Left lung (tissue), 4 donors: ENCODE measurements at regions not wholly inside any gene's neighbourhood (a gene's known extent, or its start where the extent isn't known, plus 50 kb on each side); places are given as distances from the start of the nearest gene placed in this dataset.

Experiments
- ATAC-seq: fragments of 200-7000 bp; cut with Tn5 transposase; one replicate; pipeline ENCODE4 v1.9.1; 2020; ENCODE audit warnings: moderate library complexity
- DNase-seq, 4 donors: peaks; one replicate each; pipeline ENCODE4 v3.0.0-alpha.2; 2013 to 2020
- H3K27ac ChIP-seq, 2 donors: fragments of 200-600 bp; sonication (generic) in 1 of 2; one replicate each; pipeline versions ENCODE4 v1.5.0 to v1.8.0; 2020 to 2021
- H3K27me3 ChIP-seq, 2 donors: fragments of 200-600 bp; sonication (generic) in 1 of 2; one replicate each; pipeline versions ENCODE4 v1.5.0 to v1.8.0; 2020 to 2021
- H3K36me3 ChIP-seq, 2 donors: fragments of 200-600 bp; sonication (generic) in 1 of 2; one replicate each; pipeline versions ENCODE4 v1.5.0 to v1.8.0; 2020 to 2021
- H3K4me1 ChIP-seq, 2 donors: fragments of 200-600 bp; one replicate each; pipeline ENCODE4 v1.8.0; 2021
- H3K4me3 ChIP-seq, 2 donors: fragments of 200-600 bp; sonication (generic) in 1 of 2; one replicate each; pipeline versions ENCODE4 v1.5.0 to v1.8.0; 2020 to 2021; ENCODE audit warnings: mild to moderate bottlenecking in 1 of 2
- H3K9me3 ChIP-seq, 2 donors: fragments of 200-600 bp; sonication (generic) in 1 of 2; one replicate each; pipeline versions ENCODE4 v1.5.0 to v1.8.0; 2020 to 2021
- CTCF ChIP-seq, 2 donors: fragments of 200-600 bp; sonication (generic) in 1 of 2; IDR thresholded peaks; one replicate each; pipeline versions ENCODE4 v1.5.0 to v1.8.0; 2021; ENCODE audit warnings: antibody characterized with exemption in 2 of 2
- intact Hi-C, 2 donors: fragments of 100-400 bp; cut with DNase I; formaldehyde crosslinking; loops; one replicate each; pipeline versions ENCODE4 v1.11.2 to v1.14.2; 2022
- donor health status: DM: no; HTN: yes; CAD: no.
- donor health status: DM: no; HTN: no; CAD: no.

- no peak for ATAC-seq
- Histone ChIP-seq H3K4me3 (no peak overlapping the region), H3K9me3 (peaks cover 0 to 10% of the 10 kb centered on the region in 2 donors), H3K4me1 (no peaks in the 10 kb centered on the region), H3K36me3 (no peaks in the 10 kb centered on the region), H3K27me3 (no peaks in the 10 kb centered on the region), H3K27ac (no peak overlapping the region)
- intact Hi-C loops, result no loop called here
- no peak for TF ChIP-seq CTCF (IDR thresholded peaks at IDR 0.05)
- no peak for DNase-seq
These were observed 648.2 kb upstream of the PCDH9 start for GRCh38 chr13:67878376-67878775.

GRCh38 chr13:67877031-67877430 lies 646.9 kb upstream of the PCDH9 start:
- H3K27ac ChIP-seq, result no peak overlapping the region
- peaks cover 0 to 10% of the 10 kb centered on the region in 2 donors for H3K9me3 ChIP-seq
- intact Hi-C loops, result no loop called here
- H3K4me3 ChIP-seq, result no peak overlapping the region
- ATAC-seq, result no peak
- no peaks in the 10 kb centered on the region for H3K36me3 ChIP-seq
- no peaks in the 10 kb centered on the region for H3K27me3 ChIP-seq
- TF ChIP-seq CTCF (IDR thresholded peaks at IDR 0.05), result no peak
- no peaks in the 10 kb centered on the region for H3K4me1 ChIP-seq
- no peak for DNase-seq

- no peaks in the 10 kb centered on the region for H3K27me3 ChIP-seq
- TF ChIP-seq CTCF (IDR thresholded peaks at IDR 0.05), result no peak
- no peak overlapping the region for H3K27ac ChIP-seq
- ATAC-seq (no peak), DNase-seq (no peak)
- H3K4me1 ChIP-seq, result no peaks in the 10 kb centered on the region
- H3K9me3 ChIP-seq, result peaks cover 0 to 39% of the 10 kb centered on the region in 2 donors
- no peaks in the 10 kb centered on the region for H3K36me3 ChIP-seq
- intact Hi-C loops, result no loop called here
- no peak overlapping the region for H3K4me3 ChIP-seq
These were observed 637.1 kb upstream of the PCDH9 start for GRCh38 chr13:67867206-67867605.

- peaks cover 0 to 22% of the 10 kb centered on the region in 2 donors for H3K9me3 ChIP-seq
- H3K27ac ChIP-seq, result no peak overlapping the region
- H3K27me3 ChIP-seq, result no peaks in the 10 kb centered on the region
- H3K4me1 ChIP-seq, result no peaks in the 10 kb centered on the region
- no peaks in the 10 kb centered on the region for H3K36me3 ChIP-seq
- no peak for DNase-seq
- no peak for TF ChIP-seq CTCF (IDR thresholded peaks at IDR 0.05)
- H3K4me3 ChIP-seq, result no peak overlapping the region
- ATAC-seq, result no peak
- intact Hi-C loops, result no loop called here
These were observed 630.2 kb upstream of the PCDH9 start for GRCh38 chr13:67860315-67860714.

- intact Hi-C loops, result no loop called here
- Histone ChIP-seq H3K36me3 (no peaks in the 10 kb centered on the region), H3K4me1 (no peaks in the 10 kb centered on the region), H3K27ac (no peak overlapping the region), H3K9me3 (peaks cover 0 to 18% of the 10 kb centered on the region in 2 donors), H3K4me3 (no peak overlapping the region), H3K27me3 (no peaks in the 10 kb centered on the region)
- ATAC-seq (no peak), DNase-seq (no peak)
- no peak for TF ChIP-seq CTCF (IDR thresholded peaks at IDR 0.05)
These were observed 629.8 kb upstream of the PCDH9 start for GRCh38 chr13:67859904-67860303.
